Lower lobe of right lung (tissue), 2 donors: ENCODE measurements at regions not wholly inside any gene's neighbourhood (a gene's known extent, or its start where the extent isn't known, plus 50 kb on each side); places are given as distances from the start of the nearest gene placed in this dataset.

ENCODE experiments used
- ATAC-seq, 2 donors: fragments of 200-7000 bp; cut with Tn5 transposase; one replicate each; pipeline ENCODE4 v1.9.1; 2020 to 2022; ENCODE audit warnings: mild to moderate bottlenecking in 2 of 2, moderate library complexity in 2 of 2
- DNase-seq: peaks from one replicate; pipeline ENCODE4 v3.0.0-alpha.2; 2020
- H3K27ac ChIP-seq: fragments of 200-600 bp; one replicate; pipeline ENCODE4 v1.8.0; 2022
- H3K27me3 ChIP-seq: fragments of 200-600 bp; one replicate; pipeline ENCODE4 v1.8.0; 2022; ENCODE audit warnings: low read depth
- H3K36me3 ChIP-seq: fragments of 200-600 bp; one replicate; pipeline ENCODE4 v1.8.0; 2022; ENCODE audit warnings: mild to moderate bottlenecking
- H3K4me1 ChIP-seq: fragments of 200-600 bp; one replicate; pipeline ENCODE4 v1.8.0; 2022
- H3K4me3 ChIP-seq: fragments of 200-600 bp; one replicate; pipeline ENCODE4 v1.8.0; 2022; ENCODE audit warnings: mild to moderate bottlenecking
- H3K9me3 ChIP-seq: fragments of 200-600 bp; one replicate; pipeline ENCODE4 v1.8.0; 2022
- intact Hi-C: fragments of 100-400 bp; cut with DNase I; formaldehyde crosslinking; loops from one replicate; pipeline ENCODE4 v1.11.0; 2022
- TF ChIP-seq, protein P1 (sequence below): fragments of 200-600 bp; IDR thresholded peaks from one replicate; pipeline ENCODE4 v1.8.0; 2022; ENCODE audit warnings: antibody characterized with exemption, mild to moderate bottlenecking
- donor health status: DM: no; HTN: yes; CAD: no; lungs with severe emphysema.

DNA sequence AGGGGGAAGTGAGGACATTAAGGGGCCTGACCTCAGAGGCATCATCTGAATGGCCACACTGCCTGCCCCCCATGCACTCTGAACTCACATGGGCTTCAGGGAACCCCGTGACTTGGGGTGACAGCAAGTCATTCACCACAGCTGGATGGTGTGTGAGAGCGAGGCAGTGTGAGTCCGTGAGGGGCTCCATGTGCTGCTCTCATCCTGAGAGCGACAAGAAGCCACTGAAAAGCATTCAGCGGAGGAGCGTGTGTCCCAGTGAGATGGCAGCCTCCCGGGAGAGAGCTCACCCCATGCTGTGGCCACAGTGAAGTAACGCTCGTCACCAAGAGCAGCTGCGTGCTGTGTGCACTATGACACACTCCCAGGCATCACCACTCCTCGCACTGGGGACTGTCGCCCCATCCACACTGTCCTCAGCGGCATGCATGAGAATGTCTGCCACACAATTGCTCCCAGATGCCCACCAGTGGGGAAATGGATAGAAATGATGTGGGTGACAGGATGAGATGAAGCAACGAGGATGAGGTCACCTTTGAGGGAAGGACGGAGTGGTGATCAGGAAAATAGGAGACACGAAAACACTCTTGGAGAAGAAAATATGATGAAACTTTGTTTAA is 213.0 kb upstream of the RAB6C start:
- no peak for ATAC-seq

DNA sequence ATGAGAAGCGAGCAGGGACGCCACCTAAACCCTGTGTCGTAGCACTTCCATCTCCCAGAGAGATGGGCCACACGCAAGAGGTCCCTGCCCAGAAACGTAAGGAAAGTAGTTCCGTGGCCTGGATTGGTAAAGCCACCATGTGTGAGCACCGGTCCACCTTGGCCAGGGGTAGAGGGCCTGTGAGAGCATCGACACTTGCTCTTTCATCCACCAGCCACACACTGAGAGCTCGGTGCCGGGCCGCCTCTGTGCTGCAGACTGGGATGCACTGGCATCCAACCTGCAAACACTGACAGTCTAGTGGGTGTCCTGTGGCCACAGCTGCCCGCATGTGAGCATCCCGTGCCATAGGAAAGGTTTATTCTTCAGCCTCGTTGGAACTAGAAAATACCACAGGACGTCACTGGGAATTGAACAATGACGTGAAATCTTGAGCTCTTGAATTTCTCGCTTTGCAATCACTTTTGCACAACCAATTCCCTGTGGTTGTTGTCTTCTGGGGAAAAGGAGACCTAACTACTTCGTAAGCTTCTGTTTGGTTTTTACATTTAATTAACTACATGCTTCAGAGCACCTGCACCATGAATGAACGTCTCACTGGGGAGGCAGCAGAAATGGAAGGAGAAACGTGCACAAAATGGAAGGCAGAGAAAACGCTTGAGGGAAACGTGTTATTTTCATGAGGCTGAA is 212.0 kb upstream of the RAB6C start:
- no peak for DNase-seq

More for the DNA sequence above, 213.0 kb upstream of the RAB6C start:
- H3K27me3 ChIP-seq, result peaks cover 6% of the 10 kb centered on the region
- no peak for DNase-seq
- H3K4me1 ChIP-seq, result no peaks in the 10 kb centered on the region
- H3K4me3 ChIP-seq, result no peak overlapping the region
- intact Hi-C loops, result no loop called here
- no peak overlapping the region for H3K27ac ChIP-seq
- TF ChIP-seq, protein P1, sequence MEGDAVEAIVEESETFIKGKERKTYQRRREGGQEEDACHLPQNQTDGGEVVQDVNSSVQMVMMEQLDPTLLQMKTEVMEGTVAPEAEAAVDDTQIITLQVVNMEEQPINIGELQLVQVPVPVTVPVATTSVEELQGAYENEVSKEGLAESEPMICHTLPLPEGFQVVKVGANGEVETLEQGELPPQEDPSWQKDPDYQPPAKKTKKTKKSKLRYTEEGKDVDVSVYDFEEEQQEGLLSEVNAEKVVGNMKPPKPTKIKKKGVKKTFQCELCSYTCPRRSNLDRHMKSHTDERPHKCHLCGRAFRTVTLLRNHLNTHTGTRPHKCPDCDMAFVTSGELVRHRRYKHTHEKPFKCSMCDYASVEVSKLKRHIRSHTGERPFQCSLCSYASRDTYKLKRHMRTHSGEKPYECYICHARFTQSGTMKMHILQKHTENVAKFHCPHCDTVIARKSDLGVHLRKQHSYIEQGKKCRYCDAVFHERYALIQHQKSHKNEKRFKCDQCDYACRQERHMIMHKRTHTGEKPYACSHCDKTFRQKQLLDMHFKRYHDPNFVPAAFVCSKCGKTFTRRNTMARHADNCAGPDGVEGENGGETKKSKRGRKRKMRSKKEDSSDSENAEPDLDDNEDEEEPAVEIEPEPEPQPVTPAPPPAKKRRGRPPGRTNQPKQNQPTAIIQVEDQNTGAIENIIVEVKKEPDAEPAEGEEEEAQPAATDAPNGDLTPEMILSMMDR, result no peak
- no peaks in the 10 kb centered on the region for H3K9me3 ChIP-seq
- no peaks in the 10 kb centered on the region for H3K36me3 ChIP-seq

GRCh38 chr2:129768036-129768386 is 211.5 kb upstream of the RAB6C start:
- Histone ChIP-seq H3K9me3 (no peaks in the 10 kb centered on the region), H3K27me3 (peaks cover 6% of the 10 kb centered on the region), H3K4me3 (no peak overlapping the region), H3K27ac (no peak overlapping the region), H3K4me1 (no peaks in the 10 kb centered on the region), H3K36me3 (no peaks in the 10 kb centered on the region)
- ATAC-seq (no peak), DNase-seq (no peak)
- intact Hi-C loops, result no loop called here
- TF ChIP-seq, protein P1, result no peak

More for the DNA sequence above, 212.0 kb upstream of the RAB6C start:
- peaks cover 6% of the 10 kb centered on the region for H3K27me3 ChIP-seq
- H3K36me3 ChIP-seq, result no peaks in the 10 kb centered on the region
- TF ChIP-seq, protein P1, result no peak
- no peak for ATAC-seq
- H3K9me3 ChIP-seq, result no peaks in the 10 kb centered on the region
- intact Hi-C loops, result no loop called here
- H3K4me1 ChIP-seq, result no peaks in the 10 kb centered on the region
- no peak overlapping the region for H3K27ac ChIP-seq
- H3K4me3 ChIP-seq, result no peak overlapping the region

DNA sequence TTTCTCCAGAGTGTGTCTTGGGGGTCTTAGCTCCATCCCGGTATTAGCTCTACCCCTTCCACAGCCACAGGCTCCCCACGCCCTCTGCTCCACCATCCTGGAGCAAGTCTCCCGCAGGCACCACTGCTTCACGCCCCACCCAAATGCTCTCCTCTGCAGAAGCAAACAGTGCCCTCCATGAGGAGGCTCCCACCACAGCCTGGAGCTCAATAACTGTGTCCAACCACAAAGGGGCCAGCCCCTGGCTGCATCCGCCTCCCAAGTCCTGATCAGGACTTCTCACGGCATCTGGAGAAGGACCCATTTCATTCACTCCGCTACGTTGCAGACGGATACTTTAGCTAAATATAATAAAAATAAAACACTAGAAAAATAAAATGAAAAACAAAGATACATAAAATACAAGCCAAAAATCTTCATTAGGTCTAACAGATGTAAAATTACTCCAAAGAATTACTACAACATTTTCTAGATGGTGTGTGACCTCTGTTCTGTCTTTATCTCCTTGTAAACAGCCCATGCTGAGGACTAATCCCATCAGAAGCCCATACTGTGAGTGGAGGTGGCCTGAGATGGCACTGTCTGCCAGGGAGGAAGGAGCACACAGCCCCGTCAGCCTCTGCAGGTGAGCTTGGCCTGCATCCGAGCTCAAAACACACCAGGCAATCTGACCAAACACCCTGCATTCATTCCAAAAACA is 210.8 kb upstream of the RAB6C start:
- TF ChIP-seq, protein P1, result no peak
- Histone ChIP-seq H3K4me1 (no peaks in the 10 kb centered on the region), H3K27ac (no peak overlapping the region), H3K27me3 (peaks cover 6% of the 10 kb centered on the region), H3K4me3 (no peak overlapping the region), H3K36me3 (no peaks in the 10 kb centered on the region), H3K9me3 (no peaks in the 10 kb centered on the region)
- no peak for ATAC-seq
- intact Hi-C loops, result no loop called here
- DNase-seq, result no peak

GRCh38 chr2:129769185-129769991 is 210.1 kb upstream of the RAB6C start:
- Histone ChIP-seq H3K4me3 (no peak overlapping the region), H3K4me1 (no peaks in the 10 kb centered on the region), H3K9me3 (no peaks in the 10 kb centered on the region), H3K27ac (no peak overlapping the region), H3K36me3 (no peaks in the 10 kb centered on the region), H3K27me3 (peaks cover 6% of the 10 kb centered on the region)
- ATAC-seq, result no peak
- intact Hi-C loops, result no loop called here
- DNase-seq, result no peak
- TF ChIP-seq, protein P1, result no peak
